ENCODE measurements at regions not wholly inside any gene's neighbourhood (a gene's known extent, or its start where the extent isn't known, plus 50 kb on each side); places are given as distances from the start of the nearest gene placed in this dataset.

GRCh38 chr20:6884114-6884513, 116.6 kb downstream of the BMP2 start:
- no peak for DNase-seq (ENCODE audit: low spot score)

- no peak for DNase-seq (ENCODE audit: low spot score)
Observed at GRCh38 chr20:6886065-6886729, 118.7 kb downstream of the BMP2 start.

- no peak for DNase-seq (ENCODE audit: low spot score)
Observed at GRCh38 chr20:6887966-6888365, 120.5 kb downstream of the BMP2 start.

GRCh38 chr20:6888736-6889395, 121.4 kb downstream of the BMP2 start:
- DNase-seq (ENCODE audit: low spot score) = no peak

- no peak for DNase-seq (ENCODE audit: low spot score)
Observed at GRCh38 chr20:6892724-6893123, 125.2 kb downstream of the BMP2 start.

GRCh38 chr20:6898928-6899327, 131.4 kb downstream of the BMP2 start:
- no peak for DNase-seq (ENCODE audit: low spot score)

- no peak for DNase-seq (ENCODE audit: low spot score)
Observed at GRCh38 chr20:6906871-6907270, 139.4 kb downstream of the BMP2 start.

- no peak for DNase-seq (ENCODE audit: low spot score)
Observed at GRCh38 chr20:6908673-6909072, 141.2 kb downstream of the BMP2 start.

GRCh38 chr20:6909608-6910007, 142.1 kb downstream of the BMP2 start:
- DNase-seq (ENCODE audit: low spot score) = no peak

GRCh38 chr20:6914986-6915385, 147.5 kb downstream of the BMP2 start:
- DNase-seq (ENCODE audit: low spot score) = no peak

GRCh38 chr20:6916938-6917337, 149.5 kb downstream of the BMP2 start:
- no peak for DNase-seq (ENCODE audit: low spot score)

- no peak for DNase-seq (ENCODE audit: low spot score)
Observed at GRCh38 chr20:6919792-6920468, 152.4 kb downstream of the BMP2 start.

GRCh38 chr20:6920991-6921613, 153.6 kb downstream of the BMP2 start:
- no peak for DNase-seq (ENCODE audit: low spot score)

- DNase-seq (ENCODE audit: low spot score) = no peak
Observed at GRCh38 chr20:6921717-6922386, 154.4 kb downstream of the BMP2 start.

GRCh38 chr20:6924681-6925080, 157.2 kb downstream of the BMP2 start:
- no peak for DNase-seq (ENCODE audit: low spot score)

- DNase-seq (ENCODE audit: low spot score) = no peak
Observed at GRCh38 chr20:6925744-6926278, 158.3 kb downstream of the BMP2 start.

- no peak for DNase-seq (ENCODE audit: low spot score)
Observed at GRCh38 chr20:6940048-6940447, 172.6 kb downstream of the BMP2 start.

GRCh38 chr20:6940876-6941275, 173.4 kb downstream of the BMP2 start:
- DNase-seq (ENCODE audit: low spot score) = no peak

- no peak for DNase-seq (ENCODE audit: low spot score)
Observed at GRCh38 chr20:6941571-6941970, 174.1 kb downstream of the BMP2 start.

- DNase-seq (ENCODE audit: low spot score) = no peak
Observed at GRCh38 chr20:6942266-6942665, 174.8 kb downstream of the BMP2 start.

GRCh38 chr20:6944292-6944691, 176.8 kb downstream of the BMP2 start:
- DNase-seq (ENCODE audit: low spot score) = no peak

Data from mesenteric fat pad (tissue), 1 donor.